Stimulated activated CD4-positive, alpha-beta T cell treated with anti-CD3 and anti-CD28 coated beads, Interleukin-2, amount 100 ng/mL, for 4 hours (primary cell): ENCODE measurements at regions not wholly inside any gene's neighbourhood (a gene's known extent, or its start where the extent isn't known, plus 50 kb on each side); places are given as distances from the start of the nearest gene placed in this dataset.
"Not testable (repeated sequence)": the region's sequence is repeated elsewhere in the genome, so short reads cannot be mapped to it uniquely, and the experiment has no call there.

ENCODE experiments used
- DNase-seq: peaks from one replicate; pipeline ENCODE4 v3.0.0-alpha.2; 2020; ENCODE audit warnings: low read depth

DNA sequence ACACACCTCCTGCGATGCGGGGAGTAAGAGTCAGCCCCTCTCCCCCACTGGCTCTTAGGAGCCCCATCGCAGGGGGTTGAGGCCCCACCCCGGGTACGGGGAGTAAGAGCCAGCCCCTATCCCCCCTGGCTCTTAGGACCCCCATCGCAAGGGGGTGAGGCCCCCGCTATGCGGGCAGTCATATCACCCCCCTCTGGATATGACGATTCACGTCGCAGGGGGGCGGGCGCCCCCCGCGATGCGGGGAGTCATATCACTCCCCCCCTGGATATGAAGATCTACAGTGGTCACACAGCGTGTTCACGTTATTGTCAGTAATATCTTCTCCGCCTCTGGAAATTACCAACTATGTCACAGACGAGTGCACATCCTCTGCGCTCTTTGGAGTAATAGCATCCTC is 61.1 kb downstream of the DEFB131A start:
- not testable (repeated sequence) for DNase-seq

DNA sequence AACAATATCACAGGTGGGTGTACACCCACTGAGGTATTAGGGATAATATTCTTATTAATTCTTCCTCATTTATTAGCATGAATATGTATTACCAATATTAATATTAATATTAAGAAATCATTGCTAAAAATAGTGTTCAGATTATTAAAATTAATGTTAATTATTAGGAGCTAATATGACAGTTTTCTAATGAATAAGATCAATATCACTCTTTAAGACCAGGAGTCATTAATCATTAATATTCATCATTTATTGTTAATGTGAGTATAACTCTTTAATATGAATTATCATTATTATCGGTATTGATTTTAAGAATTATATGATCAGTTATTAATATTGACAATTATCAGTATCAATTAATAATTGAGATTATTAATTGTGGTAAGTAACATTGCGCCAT is 62.5 kb downstream of the DEFB131A start:
- DNase-seq, result not testable (repeated sequence)

DNA sequence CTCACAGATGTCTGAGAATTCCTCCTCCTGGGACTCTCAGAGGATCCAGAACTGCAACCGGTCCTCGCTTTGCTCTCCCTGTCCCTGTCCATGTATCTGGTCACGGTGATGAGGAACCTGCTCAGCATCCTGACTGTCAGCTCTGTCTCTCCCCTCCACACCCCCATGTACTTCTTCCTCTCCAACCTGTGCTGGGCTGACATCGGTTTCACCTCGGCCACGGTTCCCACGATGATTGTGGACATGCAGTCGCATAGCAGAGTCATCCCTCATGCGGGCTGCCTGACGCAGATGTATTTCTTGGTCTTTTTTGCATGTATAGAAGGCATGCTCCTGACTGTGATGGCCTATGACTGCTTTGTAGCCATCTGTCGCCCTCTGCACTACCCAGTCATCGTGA is 68.7 kb downstream of the DEFB131A start:
- not testable (repeated sequence) for DNase-seq

DNA sequence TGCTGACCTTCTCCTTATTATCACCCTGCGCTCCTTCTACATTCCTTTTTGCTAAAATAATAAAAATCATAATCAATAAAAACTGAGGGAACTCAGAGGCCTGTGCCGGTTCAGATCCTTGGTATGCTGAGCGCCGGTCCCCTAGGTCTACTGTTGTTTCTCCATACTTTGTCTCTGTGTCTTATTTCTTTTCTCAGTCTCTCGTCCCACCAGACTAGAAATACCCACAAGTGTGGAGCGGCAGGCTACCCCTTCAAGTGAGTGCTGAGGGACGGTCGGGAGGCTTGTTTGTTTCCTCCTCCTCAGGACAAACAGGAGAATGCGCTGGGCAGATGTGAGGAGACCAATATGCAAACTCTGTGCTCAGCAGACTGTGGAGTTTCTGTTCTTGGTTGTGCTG is 75.4 kb downstream of the DEFB131A start:
- not testable (repeated sequence) for DNase-seq

DNA sequence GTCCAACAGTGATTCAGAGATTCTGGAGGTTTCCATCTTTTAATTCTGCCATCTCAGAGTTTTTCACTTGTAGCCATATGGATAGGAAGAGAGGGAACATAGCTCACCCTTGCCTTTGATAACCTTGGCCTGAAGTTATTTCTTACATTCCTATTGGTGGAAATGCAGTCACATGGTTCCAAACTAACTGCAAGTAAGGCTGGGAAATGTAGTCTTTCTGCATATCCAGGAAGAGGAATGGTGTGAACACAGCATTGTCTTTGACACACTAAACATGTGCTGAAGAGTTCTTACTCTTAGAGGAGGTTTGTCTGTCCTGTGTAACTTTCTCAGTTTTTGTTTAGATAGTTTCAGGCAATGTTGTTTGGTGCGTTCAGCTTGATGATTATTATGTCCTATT is 78.7 kb downstream of the DEFB131A start:
- DNase-seq, result not testable (repeated sequence)

DNA sequence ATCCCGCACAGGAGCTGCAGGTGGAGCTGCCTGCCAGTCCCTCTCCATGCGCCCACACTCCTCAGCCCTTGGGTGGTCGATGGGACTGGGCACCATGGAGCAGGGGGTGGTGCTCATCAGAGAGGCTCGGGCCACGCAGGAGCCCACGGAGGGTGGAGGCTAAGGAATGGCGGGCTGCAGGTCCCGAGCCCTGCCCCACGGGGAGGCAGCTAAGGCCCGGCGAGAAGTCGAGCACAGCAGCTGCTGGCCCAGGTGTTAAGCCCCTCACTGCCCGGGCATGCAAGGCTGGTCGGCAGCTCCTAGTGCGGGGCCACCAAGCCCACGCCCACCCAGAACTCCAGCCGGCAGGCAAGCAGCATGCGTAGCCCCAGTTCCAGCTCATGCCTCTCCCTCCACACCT is 80.2 kb downstream of the DEFB131A start:
- not testable (repeated sequence) for DNase-seq

DNA sequence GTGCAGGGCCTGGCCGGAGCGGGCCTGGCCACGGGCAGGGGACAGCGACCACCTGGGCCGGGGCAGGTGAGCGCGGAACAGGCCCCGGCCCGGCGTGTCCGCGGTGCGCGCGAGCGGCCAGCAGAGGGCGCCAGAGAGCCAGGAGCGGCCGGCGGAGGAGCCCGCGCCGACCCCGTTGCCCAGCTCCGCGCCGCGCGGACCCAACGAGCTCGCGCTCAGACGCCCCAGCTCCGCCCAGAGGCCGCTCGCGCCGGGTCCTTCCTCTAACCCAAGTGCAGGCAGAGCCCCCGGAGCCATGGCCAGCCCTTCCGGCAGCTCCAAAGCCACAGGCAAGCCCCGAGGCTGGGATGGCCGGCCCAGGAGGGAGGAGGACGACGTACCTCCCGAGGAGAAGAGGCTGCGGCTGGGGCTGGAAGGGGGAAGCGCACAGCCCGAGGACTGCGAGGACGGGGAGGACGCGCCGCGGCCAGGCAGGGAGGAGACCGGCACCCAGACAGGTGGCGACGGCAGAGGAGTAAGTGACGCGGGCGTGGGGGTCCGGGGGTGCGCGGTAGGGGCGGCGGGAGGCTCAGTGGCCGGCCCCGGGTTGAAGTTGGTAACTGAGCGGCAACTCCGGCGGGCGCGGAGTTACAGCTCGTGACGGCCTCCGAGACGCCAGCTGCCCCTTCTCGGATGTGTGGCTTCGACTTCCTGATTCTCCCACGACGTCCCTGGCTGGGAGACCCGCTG is 88.1 kb downstream of the DEFB131A start:
- DNase-seq, result peak; percentile 50

DNA sequence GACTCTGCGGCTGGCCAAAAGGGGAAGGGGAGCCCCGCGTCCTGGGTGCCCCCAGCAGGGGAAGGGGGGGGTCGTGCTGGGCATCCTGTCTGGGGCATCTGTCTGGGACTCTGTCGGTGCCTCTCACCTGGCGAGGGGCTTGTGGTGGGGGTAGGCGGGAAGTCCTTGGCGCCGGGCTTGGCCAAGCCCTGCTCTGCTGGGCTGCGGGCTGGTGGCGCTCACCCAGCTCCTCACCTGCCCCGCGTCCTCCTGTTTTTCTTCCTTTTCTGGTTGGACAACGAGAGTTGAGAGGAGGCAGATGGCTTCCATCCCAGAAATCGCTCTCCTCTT is 88.6 kb downstream of the DEFB131A start:
- not testable (repeated sequence) for DNase-seq

DNA sequence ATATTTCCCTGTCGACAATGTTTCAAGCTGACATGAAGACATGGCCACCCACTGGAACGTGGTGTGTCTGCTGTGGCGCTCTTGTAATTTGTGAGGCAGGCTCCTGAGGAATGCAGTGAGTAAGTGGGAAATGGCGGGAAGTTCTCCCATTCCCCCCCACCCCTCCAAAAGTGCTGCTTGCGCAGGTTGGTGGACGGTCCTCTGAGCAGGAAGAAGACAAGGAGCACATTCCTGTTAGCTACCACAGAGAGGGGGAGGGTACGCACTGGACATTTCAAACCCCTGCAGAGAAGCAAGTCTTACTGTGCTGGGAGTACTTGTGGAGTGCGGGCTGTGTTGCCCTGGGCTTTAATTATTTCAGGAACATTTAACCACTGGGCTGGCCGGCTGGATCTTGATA is 92.9 kb downstream of the DEFB131A start:
- not testable (repeated sequence) for DNase-seq

DNA sequence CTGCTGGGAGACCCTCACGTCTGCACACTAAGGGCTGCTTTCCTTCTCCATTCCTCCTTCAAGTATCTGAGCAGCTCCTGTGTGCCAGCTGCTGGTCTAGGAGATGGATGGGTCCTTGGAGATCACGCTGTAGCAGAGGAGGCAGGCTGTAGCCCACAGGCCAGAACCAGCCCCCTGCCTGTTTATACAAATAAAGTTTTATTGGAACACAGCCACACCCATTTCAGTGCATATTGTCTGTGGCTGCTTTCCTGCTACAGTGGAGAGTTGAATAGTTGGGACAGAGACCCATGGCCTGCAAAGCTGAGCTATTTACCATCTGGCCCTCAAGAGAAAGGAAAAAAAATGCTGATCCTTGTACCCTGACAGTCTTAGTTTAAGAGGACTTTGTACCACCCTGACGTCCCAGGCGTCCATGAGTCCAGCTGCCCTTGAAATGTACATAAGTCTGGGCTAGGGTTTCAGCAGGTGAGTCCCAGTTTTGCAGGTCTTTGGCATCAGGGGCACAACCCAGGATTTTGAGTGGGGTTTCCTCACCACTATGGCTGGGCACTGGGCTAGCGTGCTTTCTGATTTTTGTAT is 95.8 kb downstream of the DEFB131A start:
- DNase-seq, result not testable (repeated sequence)

DNA sequence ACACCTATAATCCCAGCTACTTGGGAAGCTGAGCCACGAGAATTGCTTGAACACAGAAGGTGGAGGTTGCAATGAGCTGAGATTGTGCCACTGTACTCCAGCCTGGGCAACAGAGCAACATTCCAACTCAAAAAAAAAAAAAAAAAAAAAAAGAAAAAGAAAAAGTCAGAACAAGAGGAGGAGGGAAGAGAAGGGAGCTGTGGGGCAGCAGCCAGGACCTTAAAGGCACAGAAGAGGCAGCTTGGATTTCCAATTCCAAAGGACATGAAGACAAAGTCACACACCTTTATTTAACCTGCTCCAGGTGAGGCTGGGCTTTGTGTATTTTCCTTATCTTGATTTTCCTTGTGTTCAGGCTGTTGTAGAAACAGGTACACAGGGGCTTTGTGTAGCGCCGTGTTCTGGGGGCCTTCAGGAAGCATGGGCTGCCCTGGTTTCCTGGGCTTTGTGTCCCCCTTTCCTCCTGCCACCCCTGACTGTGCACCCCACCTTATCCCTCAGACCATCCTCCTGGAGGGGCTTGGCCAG is 97.2 kb downstream of the DEFB131A start:
- not testable (repeated sequence) for DNase-seq

DNA sequence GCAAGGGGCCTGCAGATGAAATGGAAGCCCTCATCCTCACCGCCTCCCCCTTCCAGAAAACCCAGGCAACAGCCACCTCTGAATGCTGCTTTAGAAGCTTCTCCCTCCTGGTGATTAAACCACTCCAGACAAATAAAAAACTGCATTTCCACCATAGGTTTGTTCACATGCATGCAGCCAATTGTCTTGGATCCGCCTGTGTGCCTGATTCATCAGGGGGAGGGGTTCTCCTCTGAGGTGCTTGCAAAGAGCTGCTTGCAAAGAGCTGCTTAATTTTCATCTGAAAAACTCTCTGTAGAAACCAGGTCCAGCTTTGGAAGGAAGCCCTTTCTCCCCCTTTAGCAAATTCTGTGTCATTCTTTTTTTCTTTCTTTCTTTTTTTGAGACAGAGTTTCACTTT is 100.6 kb downstream of the DEFB131A start:
- DNase-seq, result not testable (repeated sequence)

DNA sequence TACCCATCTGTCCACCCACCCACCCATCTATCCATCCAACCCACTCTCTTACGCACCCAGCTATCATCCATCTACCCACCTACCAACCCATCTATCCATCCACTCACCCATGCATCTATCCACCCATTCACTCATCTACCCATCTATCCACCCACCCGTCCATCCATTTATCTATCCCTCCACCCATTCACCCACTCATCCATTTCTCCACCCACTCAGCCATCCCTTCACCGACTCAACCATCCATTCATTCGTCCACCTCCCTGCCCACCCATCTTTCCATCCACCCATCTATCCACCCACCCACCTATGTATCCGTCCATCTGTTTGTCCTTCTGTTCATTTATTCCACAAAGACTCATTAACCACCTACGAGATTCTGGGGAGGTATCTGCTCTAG is 103.3 kb downstream of the DEFB131A start:
- not testable (repeated sequence) for DNase-seq

DNA sequence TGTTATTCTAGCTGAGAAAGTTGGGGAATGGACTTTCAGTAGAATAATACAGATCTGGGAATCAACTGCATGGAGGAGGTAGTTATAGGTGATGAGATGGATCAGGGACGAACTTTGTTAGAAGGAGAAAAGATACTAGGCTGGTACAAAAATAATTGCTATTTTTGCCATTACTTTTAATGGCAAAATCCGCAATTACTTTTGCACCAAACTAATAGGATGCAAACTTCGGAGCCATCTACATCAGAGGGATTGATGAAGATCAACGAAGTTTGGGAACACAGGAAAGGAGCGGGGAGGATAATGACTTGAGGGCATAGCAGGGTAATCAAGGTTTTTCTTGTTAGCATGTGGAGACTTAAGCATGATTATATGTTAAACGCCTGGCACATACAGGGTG is 111.9 kb downstream of the DEFB131A start:
- not testable (repeated sequence) for DNase-seq

DNA sequence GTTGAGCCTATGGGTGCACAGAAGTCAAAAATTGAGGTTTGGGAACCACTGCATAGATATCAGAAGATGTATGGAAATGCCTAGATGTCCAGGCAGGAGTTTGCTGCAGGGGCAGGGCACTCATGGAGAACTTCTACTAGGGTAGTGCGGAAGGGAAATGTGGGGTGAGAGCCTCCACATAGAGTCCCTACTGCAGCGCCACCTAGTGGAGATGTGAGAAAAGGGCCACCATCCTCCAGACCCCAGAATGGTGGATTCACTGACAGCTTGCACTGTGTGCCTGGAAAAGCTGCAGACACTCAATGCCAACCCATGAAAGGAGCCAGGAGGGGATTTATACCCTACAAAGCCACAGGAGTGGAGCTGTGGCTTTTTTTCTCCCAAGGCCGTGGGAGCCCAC is 133.7 kb downstream of the DEFB131A start:
- not testable (repeated sequence) for DNase-seq

DNA sequence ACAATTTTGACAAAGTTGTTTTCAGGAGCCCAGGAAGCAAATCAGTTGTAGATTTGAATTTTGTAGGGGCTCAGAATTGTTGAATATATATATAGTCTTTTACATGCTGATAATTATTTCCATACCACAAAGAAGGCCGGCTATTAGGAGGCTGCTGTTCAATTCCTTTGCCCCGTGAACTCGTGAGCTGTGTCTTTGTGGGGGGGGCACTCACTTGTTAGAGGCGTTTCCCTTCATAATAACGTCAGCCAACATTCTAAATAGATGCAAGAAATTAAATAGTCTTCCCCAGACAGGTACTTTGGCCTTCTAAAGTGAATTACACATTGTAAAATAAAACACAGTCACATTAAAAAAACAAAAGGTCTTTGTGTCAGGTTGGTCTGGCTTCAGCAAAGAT is 138.7 kb downstream of the DEFB131A start:
- DNase-seq, result not testable (repeated sequence)

DNA sequence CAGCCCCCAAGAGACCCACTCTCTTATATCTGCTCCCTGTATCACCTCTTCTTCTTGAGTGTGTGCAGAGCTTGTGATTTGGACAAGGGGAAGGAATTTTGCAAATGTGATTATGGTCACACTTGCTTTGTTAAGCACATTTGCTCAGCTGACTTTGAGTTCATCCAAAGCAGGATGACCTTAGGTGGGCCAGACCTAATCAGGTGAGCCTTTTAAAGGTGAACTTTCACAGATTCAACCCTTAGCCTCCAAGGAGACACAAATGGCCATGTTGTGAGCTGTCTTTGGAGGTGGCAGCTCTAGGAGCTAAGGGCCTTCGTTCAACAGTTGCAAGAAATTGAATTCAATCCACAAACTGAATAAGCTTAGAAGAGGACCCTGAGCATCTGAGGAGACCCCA is 147.8 kb downstream of the DEFB131A start:
- DNase-seq, result no peak

DNA sequence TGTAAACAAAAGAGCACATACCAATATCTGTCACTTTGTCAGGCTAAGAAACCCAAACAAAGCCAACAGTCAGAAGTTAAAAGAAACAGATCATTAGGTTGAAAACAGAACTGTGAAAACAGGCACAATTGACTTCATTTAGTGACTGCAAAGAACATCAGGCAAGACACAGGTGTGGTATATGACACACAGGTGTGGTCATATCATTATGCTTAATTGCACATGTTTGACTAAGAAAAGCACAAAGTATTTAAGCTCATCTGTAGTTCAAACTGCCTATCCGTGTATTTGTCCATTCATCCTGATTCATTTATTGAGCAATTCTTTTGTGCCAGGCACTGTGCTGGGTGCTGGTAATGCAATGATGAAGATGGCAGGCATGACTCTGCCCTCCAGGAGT is 150.7 kb downstream of the DEFB131A start:
- DNase-seq, result no peak

DNA sequence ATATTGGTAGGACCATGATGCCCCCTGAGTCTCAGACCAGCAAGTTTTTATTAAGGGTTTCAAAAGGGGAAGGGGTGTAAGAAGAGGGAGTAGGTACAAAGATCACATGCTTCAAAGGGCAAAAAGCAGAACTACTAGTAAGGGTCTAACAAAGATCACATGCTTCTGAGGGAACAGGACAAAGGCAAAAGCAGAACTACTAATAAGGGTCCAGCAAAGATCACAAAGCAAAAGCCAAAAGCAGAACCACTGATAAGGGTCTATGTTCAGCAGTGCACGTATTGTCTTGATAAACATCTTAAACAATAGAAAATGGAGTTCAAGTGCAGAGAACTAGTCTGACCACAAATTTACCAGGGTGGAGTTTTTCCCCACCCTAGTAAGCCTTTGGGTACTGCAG is 151.3 kb downstream of the DEFB131A start:
- not testable (repeated sequence) for DNase-seq

DNA sequence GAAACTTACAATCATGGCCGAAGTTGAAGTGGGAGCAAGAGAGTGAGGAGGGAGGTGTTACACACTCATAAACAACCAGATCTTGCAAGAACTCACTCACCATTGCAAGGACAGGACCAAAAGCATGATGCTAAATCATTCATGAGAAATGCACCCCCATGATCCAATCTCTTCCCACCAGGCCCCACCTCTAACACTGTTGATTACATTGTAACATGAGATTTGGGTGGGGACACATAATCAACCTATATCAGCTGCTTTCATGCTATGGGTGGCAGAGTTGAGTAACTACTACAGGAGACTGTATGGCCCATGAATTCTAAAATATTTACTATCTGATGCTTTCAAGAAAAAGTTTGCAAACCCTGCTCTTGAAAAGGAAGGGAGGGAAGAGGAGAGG is 155.1 kb downstream of the DEFB131A start:
- DNase-seq, result no peak

DNA sequence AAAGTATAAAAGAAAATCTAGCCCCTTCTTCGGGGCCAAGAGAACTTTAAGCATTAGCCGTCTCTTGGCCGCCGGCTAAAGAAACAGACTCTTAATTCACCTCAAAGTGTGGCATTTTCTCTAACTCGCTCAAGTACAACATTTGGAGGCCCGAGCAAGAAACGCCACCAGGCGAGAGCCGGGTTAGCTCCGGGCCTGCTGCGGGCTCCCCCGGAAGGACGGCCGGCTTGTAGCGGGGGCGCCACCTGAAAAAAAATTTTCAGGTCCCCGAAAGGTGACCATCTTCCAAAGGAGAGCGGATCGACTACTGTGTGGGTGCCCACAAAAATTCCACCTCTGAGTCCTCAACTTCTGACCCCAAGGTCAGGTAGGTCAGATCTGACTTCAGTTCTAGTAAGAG is 156.0 kb downstream of the DEFB131A start:
- no peak for DNase-seq

DNA sequence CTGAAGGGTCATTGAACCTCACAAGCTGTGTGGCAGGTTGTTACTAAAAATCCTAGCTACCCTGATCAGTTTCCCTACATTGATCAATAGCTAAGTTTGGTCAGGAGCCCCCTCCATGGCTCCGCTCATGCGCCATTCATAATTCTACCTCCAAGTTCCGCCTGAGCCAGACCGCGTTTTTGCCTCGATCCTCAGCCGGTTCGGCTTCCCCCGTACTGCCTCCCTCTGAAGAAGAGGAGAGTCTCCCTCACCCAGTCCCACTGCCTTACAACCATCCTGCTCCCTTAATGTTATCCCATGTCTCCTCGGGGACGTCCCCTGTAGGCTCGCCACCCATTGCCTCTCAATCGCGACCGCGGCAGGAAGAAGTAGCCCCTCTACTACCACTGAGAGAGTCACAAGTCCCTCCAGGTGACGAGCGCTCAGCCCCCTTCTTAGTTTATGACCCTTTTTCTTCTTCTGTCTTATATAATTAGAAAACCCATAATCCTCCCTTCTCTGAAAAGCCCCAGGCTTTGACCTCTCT is 158.2 kb downstream of the DEFB131A start:
- no peak for DNase-seq
